ENCODE measurements at regions not wholly inside any gene's neighbourhood (a gene's known extent, or its start where the extent isn't known, plus 50 kb on each side); places are given as distances from the start of the nearest gene placed in this dataset.

- TF ChIP-seq CTCF (conservative IDR thresholded peaks at IDR 0.05), result no peak
- no peak for TF ChIP-seq EZH2 (IDR thresholded peaks at IDR 0.05; ENCODE audit: low read depth)
Observed at GRCh38 chr3:144317961-144318360, 346.3 kb downstream of the DIPK2A start.

Data from PC-9 (cell line).